ENCODE measurements at regions not wholly inside any gene's neighbourhood (a gene's known extent, or its start where the extent isn't known, plus 50 kb on each side); places are given as distances from the start of the nearest gene placed in this dataset.

DNA sequence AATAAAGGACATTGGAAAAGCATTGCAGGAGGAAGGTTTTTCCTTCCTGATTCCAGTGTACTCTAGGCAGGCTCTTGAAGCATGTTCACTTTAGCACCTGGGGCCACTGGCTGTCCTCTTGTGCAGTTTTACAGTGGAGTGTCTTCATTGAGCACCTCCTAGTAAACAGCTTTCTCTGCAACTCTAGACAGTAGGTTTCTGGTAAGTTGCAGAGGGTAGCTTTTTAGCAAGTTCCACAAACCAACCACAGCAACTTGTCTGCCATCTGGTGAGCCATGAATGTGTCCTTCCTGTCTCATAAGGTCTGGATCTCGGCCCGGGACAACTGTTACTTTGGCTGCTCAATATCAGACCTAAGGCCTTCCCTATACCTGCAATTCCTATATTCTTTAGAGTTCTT lies 488.0 kb downstream of the MAN2A1 start:
- BruUV-seq (replicated peaks), result no TSS peak
- CTCF ChIA-PET, result no interaction called here

More for the DNA sequence above, 488.0 kb downstream of the MAN2A1 start:
- dilution Hi-C loops (cut with MboI; ENCODE audit: extremely low pct_ligation_motif_present, low sequenced_read_pairs) (no loop called here), intact Hi-C loops (cut with micrococcal nuclease) (no loop called here)
- POLR2A ChIA-PET, result no interaction called here
- Histone ChIP-seq H3K4me2 (ENCODE audit: insufficient read depth, low read length) (no peak overlapping the region), H4K20me1 (replicated peaks; ENCODE audit: control insufficient read depth, extremely low read depth, insufficient read depth, low read length) (no peaks in the 10 kb centered on the region), H3K27me3 (ENCODE audit: control insufficient read depth in 2 of 2, insufficient read depth in 2 of 2, low read length in 2 of 2) (no peaks in the 10 kb centered on the region), H3K9me3 (replicated peaks; ENCODE audit: control insufficient read depth, insufficient read depth, low read length) (no peaks in the 10 kb centered on the region), H3K4me3 (replicated peaks in 1 of 3; ENCODE audit: insufficient read depth in 1 of 3, low read depth in 1 of 3, low read length in 3 of 3) (no peak overlapping the region), H3K36me3 (ENCODE audit: control insufficient read depth in 2 of 2, extremely low read depth in 1 of 2, insufficient read depth in 2 of 2, low read length in 2 of 2) (no peaks in the 10 kb centered on the region), H2AFZ (ENCODE audit: low read depth, low read length) (no peak overlapping the region), H3K9ac (replicated peaks; ENCODE audit: extremely low read depth, insufficient read depth, low read length) (no peak overlapping the region), H3K27ac (ENCODE audit: insufficient read depth, low read depth, low read length) (no peak overlapping the region), H3K4me1 (ENCODE audit: control insufficient read depth, extremely low read depth, insufficient read depth, low read length) (no peaks in the 10 kb centered on the region), H3K9me1 (replicated peaks; ENCODE audit: control insufficient read depth, extremely low read depth, insufficient read depth, low read length) (no peaks in the 10 kb centered on the region), H3K79me2 (ENCODE audit: control insufficient read depth, insufficient read depth, low read length) (no peaks in the 10 kb centered on the region)
- DNase-seq (ENCODE audit: low read depth, low spot score) (no peak), FAIRE-seq (no peak)
- TF ChIP-seq JUN (IDR thresholded peaks at IDR 0.05; ENCODE audit: borderline replicate concordance, insufficient read depth, insufficient read length, low read depth) (no peak), MAX (IDR thresholded peaks at IDR 0.05; ENCODE audit: insufficient read depth, insufficient read length) (no peak), POLR2A (IDR thresholded peaks at IDR 0.05; ENCODE audit: low read depth, low read length) (no peak), EZH2 (IDR thresholded peaks at IDR 0.05; ENCODE audit: borderline replicate concordance, low read depth, low read length, severe bottlenecking) (no peak), MYC (IDR thresholded peaks at IDR 0.05; ENCODE audit: low read depth, low read length) (no peak), POLR2AphosphoS5 (IDR thresholded peaks at IDR 0.05; ENCODE audit: insufficient read depth, low read depth, low read length) (no peak), FOS (IDR thresholded peaks at IDR 0.05; ENCODE audit: borderline replicate concordance, insufficient read depth, low read length) (no peak), CTCF (IDR thresholded peaks at IDR 0.05; ENCODE audit: extremely low read depth in 1 of 2, insufficient read depth in 1 of 2, low read depth in 1 of 2, low read length in 2 of 2) (no peak), GATA2 (IDR thresholded peaks at IDR 0.05; ENCODE audit: insufficient read depth, insufficient read length, low read depth, low read length) (no peak)

Measured in endothelial cell of umbilical vein (primary cell).